ENCODE measurements at regions not wholly inside any gene's neighbourhood (a gene's known extent, or its start where the extent isn't known, plus 50 kb on each side); places are given as distances from the start of the nearest gene placed in this dataset.

- Histone ChIP-seq H3K27ac (no peak overlapping the region), H3K36me3 (no peaks in the 10 kb centered on the region), H3K9me3 (no peaks in the 10 kb centered on the region), H3K27me3 (no peaks in the 10 kb centered on the region), H3K4me3 (no peak overlapping the region), H3K4me1 (no peaks in the 10 kb centered on the region)
- TF ChIP-seq POLR2A (IDR thresholded peaks at IDR 0.05): no peak
- TF ChIP-seq CTCF (IDR thresholded peaks at IDR 0.05): no peak
- no peak for TF ChIP-seq EP300 (IDR thresholded peaks at IDR 0.05)
- 50 to 55% methylated on average over 4 of the region's 4 CpGs for WGBS, 2 donors
- DNase-seq (no peak), ATAC-seq (ENCODE audit: low FRiP score in 2 of 2) (no peak)
Observed at GRCh38 chr12:61999311-61999710, 260.9 kb upstream of the USP15 start.

- Histone ChIP-seq H3K27me3 (no peaks in the 10 kb centered on the region), H3K9me3 (no peaks in the 10 kb centered on the region), H3K4me3 (no peak overlapping the region), H3K27ac (no peak overlapping the region), H3K4me1 (no peaks in the 10 kb centered on the region), H3K36me3 (no peaks in the 10 kb centered on the region)
- TF ChIP-seq POLR2A (IDR thresholded peaks at IDR 0.05) (no peak), POLR2AphosphoS5 (IDR thresholded peaks at IDR 0.05) (no peak), CTCF (IDR thresholded peaks at IDR 0.05) (no peak), EP300 (IDR thresholded peaks at IDR 0.05) (no peak)
- ATAC-seq (ENCODE audit: low FRiP score in 2 of 2): no peak
- 96 to 97% methylated on average over 6 of the region's 6 CpGs for WGBS, 2 donors
- no peak for DNase-seq
Observed at GRCh38 chr12:62001424-62001823, 258.8 kb upstream of the USP15 start.

- Histone ChIP-seq H3K9me3 (no peaks in the 10 kb centered on the region), H3K4me3 (no peak overlapping the region), H3K27me3 (no peaks in the 10 kb centered on the region), H3K4me1 (no peaks in the 10 kb centered on the region), H3K27ac (no peak overlapping the region), H3K36me3 (no peaks in the 10 kb centered on the region)
- DNase-seq (no peak), ATAC-seq (ENCODE audit: low FRiP score in 2 of 2) (peak in 1 of 2 donors; percentile 53)
- WGBS, 2 donors: 80 to 96% methylated on average over 1 of the region's 1 CpG
- TF ChIP-seq CTCF (IDR thresholded peaks at IDR 0.05): no peak
- TF ChIP-seq EP300 (IDR thresholded peaks at IDR 0.05): no peak
- no peak for TF ChIP-seq POLR2AphosphoS5 (IDR thresholded peaks at IDR 0.05)
- no peak for TF ChIP-seq POLR2A (IDR thresholded peaks at IDR 0.05)
Observed at GRCh38 chr12:62003226-62003625, 257.0 kb upstream of the USP15 start.

GRCh38 chr12:62003701-62004100, 256.5 kb upstream of the USP15 start:
- 28 to 75% methylated on average over 2 of the region's 2 CpGs for WGBS, 2 donors
- no peak overlapping the region for H3K4me3 ChIP-seq
- H3K36me3 ChIP-seq: no peaks in the 10 kb centered on the region
- no peaks in the 10 kb centered on the region for H3K9me3 ChIP-seq
- DNase-seq: no peak
- no peaks in the 10 kb centered on the region for H3K4me1 ChIP-seq
- no peaks in the 10 kb centered on the region for H3K27me3 ChIP-seq
- no peak for ATAC-seq (ENCODE audit: low FRiP score in 2 of 2)
- no peak overlapping the region for H3K27ac ChIP-seq
- TF ChIP-seq CTCF (IDR thresholded peaks at IDR 0.05) (no peak), EP300 (IDR thresholded peaks at IDR 0.05) (no peak), POLR2A (IDR thresholded peaks at IDR 0.05) (no peak), POLR2AphosphoS5 (IDR thresholded peaks at IDR 0.05) (no peak)

GRCh38 chr12:62005615-62006014, 254.6 kb upstream of the USP15 start:
- WGBS, 2 donors: 69 to 75% methylated on average over 2 of the region's 2 CpGs
- TF ChIP-seq POLR2AphosphoS5 (IDR thresholded peaks at IDR 0.05) (no peak), POLR2A (IDR thresholded peaks at IDR 0.05) (no peak), EP300 (IDR thresholded peaks at IDR 0.05) (no peak), CTCF (IDR thresholded peaks at IDR 0.05) (no peak)
- Histone ChIP-seq H3K4me1 (no peaks in the 10 kb centered on the region), H3K36me3 (no peaks in the 10 kb centered on the region), H3K4me3 (no peak overlapping the region), H3K27ac (no peak overlapping the region), H3K27me3 (no peaks in the 10 kb centered on the region), H3K9me3 (no peaks in the 10 kb centered on the region)
- ATAC-seq (ENCODE audit: low FRiP score in 2 of 2) (no peak), DNase-seq (no peak)
